SK-N-SH treated with all-trans-retinoic acid at 6 μM for 48 hours (cell line): ENCODE measurements at regions not wholly inside any gene's neighbourhood (a gene's known extent, or its start where the extent isn't known, plus 50 kb on each side); places are given as distances from the start of the nearest gene placed in this dataset.

Source experiments
- ATAC-seq: fragments of 200-7000 bp; cut with Tn5 transposase; 3 replicates; pipeline ENCODE4 v1.9.1; 2020; ENCODE audit warnings: mild to moderate bottlenecking, moderate library complexity
- BACH2 ChIP-seq: fragments of 250-450 bp; sonication (Bioruptor Pico); IDR thresholded peaks from 2 replicates; pipeline ENCODE4 v1.9.0; 2021; ENCODE audit warnings: mild to moderate bottlenecking, borderline replicate concordance
- CREB5 ChIP-seq: fragments of 250-450 bp; sonication (Bioruptor Pico); IDR thresholded peaks from 2 replicates; pipeline ENCODE4 v1.5.1; 2020; ENCODE audit warnings: low read depth, mild to moderate bottlenecking, moderate library complexity
- CSDC2 ChIP-seq: fragments of 250-450 bp; sonication (Bioruptor Pico); IDR thresholded peaks from 2 replicates; pipeline ENCODE4 v1.5.0; 2020; ENCODE audit warnings: mild to moderate bottlenecking, moderate library complexity
- ESRRG ChIP-seq: fragments of 250-450 bp; sonication (Bioruptor Pico); IDR thresholded peaks from 2 replicates; pipeline ENCODE4 v1.6.1; 2021; ENCODE audit warnings: mild to moderate bottlenecking
- GLIS3 ChIP-seq: fragments of 250-450 bp; sonication (Bioruptor Pico); IDR thresholded peaks from 2 replicates; pipeline ENCODE4 v1.5.0; 2020; ENCODE audit warnings: mild to moderate bottlenecking, moderate library complexity
- PATZ1 ChIP-seq: fragments of 250-450 bp; sonication (Bioruptor Pico); IDR thresholded peaks from 2 replicates; pipeline ENCODE4 v1.8.0; 2020; ENCODE audit warnings: mild to moderate bottlenecking, moderate library complexity, borderline replicate concordance
- POU6F1 ChIP-seq: fragments of 250-450 bp; sonication (Bioruptor Pico); IDR thresholded peaks from 2 replicates; pipeline ENCODE4 v1.8.0; 2021; ENCODE audit warnings: low read depth, mild to moderate bottlenecking, moderate library complexity, borderline replicate concordance
- PPARA ChIP-seq: fragments of 250-450 bp; sonication (Bioruptor Pico); IDR thresholded peaks from 2 replicates; pipeline ENCODE4 v1.5.0; 2020; ENCODE audit warnings: mild to moderate bottlenecking, borderline replicate concordance
- RARB ChIP-seq: fragments of 250-450 bp; sonication (Bioruptor Pico); IDR thresholded peaks from 2 replicates; pipeline ENCODE4 v1.8.0; 2021; ENCODE audit warnings: mild to moderate bottlenecking, moderate library complexity
- TCF4 ChIP-seq: fragments of 250-450 bp; sonication (Bioruptor Pico); IDR thresholded peaks from 2 replicates; pipeline ENCODE4 v1.8.0; 2021; ENCODE audit warnings: mild to moderate bottlenecking, moderate library complexity, borderline replicate concordance
- TSHZ2 ChIP-seq: fragments of 250-450 bp; sonication (Bioruptor Pico); IDR thresholded peaks from 2 replicates; pipeline ENCODE4 v1.5.0; 2020; ENCODE audit warnings: mild to moderate bottlenecking, moderate library complexity
- ZC3H10 ChIP-seq: fragments of 250-450 bp; sonication (Bioruptor Pico); IDR thresholded peaks from 2 replicates; pipeline ENCODE4 v1.5.1; 2021; ENCODE audit warnings: mild to moderate bottlenecking, moderate library complexity
- ZFP3 ChIP-seq: fragments of 250-450 bp; sonication (Bioruptor Pico); IDR thresholded peaks from 2 replicates; pipeline ENCODE4 v1.5.0; 2020; ENCODE audit warnings: mild to moderate bottlenecking, moderate library complexity
- ZFP30 ChIP-seq: fragments of 450-650 bp; formaldehyde crosslinking; IDR thresholded peaks from 2 replicates; pipeline ENCODE4 v1.5.0; 2022; ENCODE audit warnings: mild to moderate bottlenecking, moderate library complexity
- ZNF565 ChIP-seq: fragments of 450-650 bp; formaldehyde crosslinking; conservative IDR thresholded peaks from 2 replicates; pipeline ENCODE4 v1.5.0; 2020; ENCODE audit warnings: low read depth, mild to moderate bottlenecking, moderate library complexity
- ZNF8 ChIP-seq: fragments of 450-650 bp; formaldehyde crosslinking; IDR thresholded peaks from 2 replicates; pipeline ENCODE4 v1.5.0; 2020; ENCODE audit warnings: mild to moderate bottlenecking, moderate library complexity

- TF ChIP-seq PATZ1 (CRISPR knock-in tag) = no peak
- no peak for TF ChIP-seq RARB
- no peak for TF ChIP-seq BACH2 (CRISPR knock-in tag)
These were observed 364.2 kb downstream of the SFMBT2 start (continued) for GRCh38 chr10:7046615-7047014.

- TF ChIP-seq CREB5 (CRISPR knock-in tag) (no peak), POU6F1 (CRISPR knock-in tag) (no peak), PATZ1 (CRISPR knock-in tag) (no peak), BACH2 (CRISPR knock-in tag) (no peak)
- TF ChIP-seq, all 23 proteins: peak for 0
- no peak for ATAC-seq
These were observed 364.8 kb downstream of the SFMBT2 start for GRCh38 chr10:7045891-7046599.

GRCh38 chr10:7043055-7043653, 367.7 kb downstream of the SFMBT2 start:
- TF ChIP-seq CSDC2 (CRISPR knock-in tag) = no peak
- no peak for TF ChIP-seq POU6F1 (CRISPR knock-in tag)
- no peak for ATAC-seq

GRCh38 chr10:7042419-7043054, 368.3 kb downstream of the SFMBT2 start:
- ATAC-seq = no peak
- no peak for TF ChIP-seq ZNF8
- TF ChIP-seq PPARA (CRISPR knock-in tag) = no peak
- TF ChIP-seq ZFP30 (CRISPR knock-in tag) = no peak
- no peak for TF ChIP-seq ZFP3 (CRISPR knock-in tag)
- no peak for TF ChIP-seq TCF4 (CRISPR knock-in tag)
- no peak for TF ChIP-seq GLIS3 (CRISPR knock-in tag)
- TF ChIP-seq ZC3H10 (CRISPR knock-in tag) = no peak
- no peak for TF ChIP-seq ESRRG (CRISPR knock-in tag)
- TF ChIP-seq PATZ1 (CRISPR knock-in tag) = no peak
- TF ChIP-seq TSHZ2 = no peak
- TF ChIP-seq ZNF565 (CRISPR knock-in tag) = no peak
- TF ChIP-seq, all 23 proteins: peak for 0
